ENCODE measurements at regions not wholly inside any gene's neighbourhood (a gene's known extent, or its start where the extent isn't known, plus 50 kb on each side); places are given as distances from the start of the nearest gene placed in this dataset.

DNA sequence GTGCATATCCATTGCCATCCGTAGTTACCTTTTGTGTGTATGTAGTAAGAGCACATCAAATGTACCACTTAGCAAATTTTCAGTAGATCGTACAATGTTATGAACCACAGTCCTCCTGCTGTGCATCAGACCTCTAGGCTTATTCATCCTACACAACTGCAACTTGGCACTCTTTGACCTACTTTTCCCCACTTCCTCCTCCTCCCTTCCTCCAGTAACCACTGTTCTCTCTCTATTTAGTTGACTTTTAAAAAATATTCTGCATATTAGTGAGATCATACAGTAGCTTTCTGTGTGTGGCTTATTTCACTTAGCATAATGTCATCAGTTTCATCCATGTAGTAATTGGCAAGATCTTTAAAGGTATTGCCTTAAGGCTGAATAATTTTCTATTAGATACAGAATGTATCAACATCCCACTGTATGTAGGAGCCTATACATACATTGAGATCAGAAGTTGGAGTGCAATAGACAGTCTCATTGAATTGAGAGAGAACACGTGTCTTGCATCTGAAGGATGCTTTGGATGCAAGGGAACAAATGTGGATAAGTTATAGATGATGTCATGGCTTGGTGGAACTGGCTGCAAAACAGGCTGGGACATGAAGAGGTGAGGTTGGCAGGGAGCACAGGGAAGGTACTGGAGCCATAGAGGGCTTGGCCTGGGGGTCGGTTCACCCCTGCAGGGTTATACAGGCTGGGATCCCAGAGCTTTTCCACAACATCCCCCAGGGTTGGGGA lies 83.0 kb upstream of the FAM180A start:
- ChIA-PET CTCF (no interaction called here), POLR2A (no interaction called here)

DNA sequence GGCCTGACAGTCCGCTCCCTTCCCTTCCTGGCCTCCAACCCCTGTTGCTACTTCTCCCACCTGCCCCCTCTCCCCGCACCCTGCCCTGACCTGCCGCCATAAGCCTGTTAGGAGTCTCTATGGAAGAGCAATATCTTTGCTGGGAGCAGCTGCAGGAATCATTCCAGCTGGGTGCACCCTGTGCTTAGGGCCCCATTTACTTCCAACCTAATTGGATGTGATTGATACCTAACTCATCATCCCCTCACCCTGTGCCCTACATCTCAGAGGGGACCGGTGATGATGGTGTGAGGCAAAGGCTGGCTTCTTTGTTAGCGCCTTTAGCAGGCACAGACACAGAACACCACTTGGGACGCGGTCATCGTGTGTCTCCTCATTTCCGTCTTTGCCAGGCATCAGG lies 80.0 kb upstream of the FAM180A start:
- POLR2A ChIA-PET, result interaction anchor here (0.7 kb wide), 1 partner anchor 14 kb away, joined by 4 read pairs; no protein-coding TSS in a partner anchor
- CTCF ChIA-PET, result no interaction called here

DNA sequence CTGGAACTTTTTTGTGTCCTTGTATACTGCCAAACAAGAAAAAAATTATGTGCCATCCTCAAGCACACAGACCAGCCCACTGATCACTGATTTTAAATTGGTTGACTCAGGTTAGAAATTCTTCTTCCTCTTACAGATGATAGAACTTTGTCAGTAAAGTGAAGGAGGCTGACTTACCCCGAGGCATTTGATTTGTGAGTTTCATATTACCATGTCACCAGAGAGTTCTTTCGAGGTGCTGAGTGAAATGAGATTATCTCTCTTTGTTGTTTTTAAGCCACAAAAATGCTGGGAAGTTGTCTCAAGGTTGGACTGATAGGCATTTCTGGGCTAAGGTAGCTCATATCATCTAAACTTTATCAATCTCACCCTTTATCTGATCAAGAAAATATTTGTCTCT lies 78.8 kb upstream of the FAM180A start:
- POLR2A ChIA-PET, result no interaction called here

DNA sequence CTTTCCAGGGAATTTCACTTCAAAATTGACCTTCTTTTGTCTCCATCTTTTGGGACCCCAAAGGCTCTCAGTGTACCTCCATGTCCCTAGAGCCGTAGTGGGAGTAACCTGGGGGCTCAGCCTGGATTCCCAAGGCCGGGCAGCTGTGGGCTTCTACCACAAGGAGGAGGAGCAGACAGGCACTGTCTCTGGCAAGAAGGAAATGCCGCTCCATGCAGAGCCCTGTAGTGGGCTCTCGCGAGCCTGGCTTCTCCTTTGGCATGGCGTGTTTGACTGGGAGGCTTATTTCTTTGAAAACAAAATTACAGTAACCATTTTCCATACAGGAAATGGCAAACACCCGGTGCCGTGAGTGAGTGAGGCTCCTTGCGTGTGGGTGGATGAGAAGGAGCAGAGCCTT lies 76.8 kb upstream of the FAM180A start:
- CTCF ChIA-PET, result no interaction called here
- POLR2A ChIA-PET, result no interaction called here

More for the DNA sequence above, 78.8 kb upstream of the FAM180A start:
- CTCF ChIA-PET, result no interaction called here

DNA sequence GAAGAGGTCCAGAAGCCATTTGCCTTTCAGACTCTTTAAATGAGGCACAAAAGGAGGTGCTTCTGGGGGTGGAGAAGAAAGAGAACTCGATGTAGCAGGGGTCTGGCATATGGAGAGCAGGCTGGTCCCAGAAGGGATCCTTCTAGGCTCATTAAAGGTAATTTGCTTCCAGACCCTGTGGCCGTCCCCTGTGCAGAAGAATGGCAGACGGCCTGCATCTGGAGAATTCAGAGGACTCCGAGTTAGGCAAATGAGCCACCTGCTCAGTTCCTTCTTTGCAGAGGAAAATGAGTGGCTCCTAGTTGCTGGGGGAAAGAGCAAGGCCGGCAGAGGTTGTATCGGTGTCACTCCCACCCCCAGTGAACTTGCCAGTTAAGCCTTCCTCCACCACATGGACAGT lies 73.8 kb upstream of the FAM180A start:
- CTCF ChIA-PET, result no interaction called here

DNA sequence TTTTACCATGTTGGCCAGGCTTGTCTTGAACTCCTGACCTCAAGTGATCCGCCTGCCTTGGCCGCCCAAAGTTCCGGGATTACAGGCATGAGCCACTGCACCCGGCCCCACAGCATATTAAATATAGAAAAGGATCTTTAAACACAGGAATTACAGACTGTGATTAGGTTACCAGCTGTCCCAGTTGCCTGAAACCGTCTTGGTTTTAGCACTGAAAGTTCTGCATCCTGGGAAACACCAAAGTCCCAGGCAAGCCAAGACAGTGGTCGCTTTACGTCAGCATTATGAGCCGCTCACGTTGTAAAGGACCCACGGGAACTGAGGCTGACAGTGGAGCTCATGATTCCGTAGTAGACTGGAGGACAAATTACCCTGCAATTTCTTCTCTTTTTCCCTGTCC lies 69.0 kb upstream of the FAM180A start:
- CTCF ChIA-PET, result no interaction called here
- POLR2A ChIA-PET, result no interaction called here

More for the DNA sequence above, 73.8 kb upstream of the FAM180A start:
- POLR2A ChIA-PET, result no interaction called here

DNA sequence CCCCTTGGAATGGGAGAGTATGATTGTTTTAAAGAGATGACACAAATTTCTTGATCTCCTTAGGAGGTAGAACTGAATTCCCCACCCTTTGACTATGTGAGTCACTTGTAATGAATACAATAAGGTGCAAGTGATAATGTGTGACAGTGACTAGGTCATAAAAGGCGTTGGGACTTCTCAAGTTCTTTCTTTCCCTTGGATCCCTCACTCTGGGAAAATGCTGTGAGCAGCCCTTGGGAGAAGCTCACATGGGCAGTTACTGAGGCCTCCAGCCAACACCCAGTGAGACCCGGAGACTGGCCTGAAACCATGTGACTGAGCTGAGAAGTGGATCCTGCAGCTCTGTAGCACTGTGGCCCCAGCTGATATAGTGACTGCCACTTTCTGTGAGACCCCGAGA lies 66.4 kb upstream of the FAM180A start:
- CTCF ChIA-PET, result no interaction called here
- POLR2A ChIA-PET, result no interaction called here

DNA sequence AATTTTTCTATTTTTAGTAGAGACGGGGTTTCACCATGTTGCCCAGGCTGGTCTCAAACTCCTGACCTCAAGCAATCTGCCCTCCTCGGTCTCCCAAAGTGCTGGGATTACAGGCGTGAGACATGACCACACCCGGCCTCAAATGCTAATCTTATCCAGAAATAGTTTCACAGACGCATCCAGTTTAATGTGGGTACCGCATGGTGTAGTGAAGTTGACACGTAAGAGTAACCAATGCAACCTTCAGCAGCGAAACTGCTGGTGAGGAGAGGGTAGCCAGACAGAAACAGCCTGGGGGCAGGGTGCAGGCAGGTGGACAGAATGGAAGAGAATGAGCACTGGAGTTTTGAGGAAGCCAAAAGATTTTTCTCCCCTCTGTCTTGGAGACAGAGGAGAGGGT lies 63.5 kb upstream of the FAM180A start:
- CTCF ChIA-PET, result no interaction called here
- POLR2A ChIA-PET, result no interaction called here

DNA sequence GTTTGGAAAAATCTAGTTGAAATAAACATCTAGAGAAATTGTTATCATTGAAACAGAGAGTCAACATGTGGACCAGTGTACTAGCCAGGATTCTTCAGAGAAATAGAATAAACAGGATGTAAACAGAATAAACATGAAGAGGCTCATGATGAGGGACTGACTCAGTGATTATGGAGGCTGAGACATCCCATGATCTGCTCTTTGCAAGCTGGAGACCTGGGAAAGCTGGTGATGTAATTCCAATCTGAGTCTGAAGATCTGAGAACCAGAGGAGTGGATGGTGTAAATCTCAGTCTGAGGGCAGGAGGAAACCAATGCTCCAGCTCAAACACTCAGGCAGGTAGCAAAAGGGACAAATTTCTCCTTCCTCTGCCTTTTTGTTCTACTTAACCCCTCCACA lies 62.9 kb upstream of the FAM180A start:
- CTCF ChIA-PET, result no interaction called here
- POLR2A ChIA-PET, result no interaction called here

DNA sequence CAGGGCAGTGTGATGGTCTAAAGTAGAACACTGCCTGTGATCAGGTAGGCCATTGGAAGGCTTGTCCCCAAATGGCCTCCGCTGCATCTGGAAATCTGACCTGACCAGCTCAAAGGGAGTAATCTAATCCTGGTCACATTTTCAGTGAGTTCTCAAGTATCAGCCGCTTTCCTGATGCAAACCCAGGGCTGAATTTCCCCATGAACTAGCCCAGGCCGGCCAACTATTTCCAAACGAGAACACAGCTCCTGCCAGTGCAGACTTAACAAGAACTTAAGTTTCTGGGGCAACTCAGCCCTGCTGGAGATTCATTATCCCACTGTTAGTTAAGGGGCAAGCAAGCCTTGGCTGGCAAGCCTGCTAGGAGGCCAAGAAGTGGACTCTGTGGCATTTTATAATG lies 59.6 kb upstream of the FAM180A start:
- POLR2A ChIA-PET, result no interaction called here
- CTCF ChIA-PET, result no interaction called here

DNA sequence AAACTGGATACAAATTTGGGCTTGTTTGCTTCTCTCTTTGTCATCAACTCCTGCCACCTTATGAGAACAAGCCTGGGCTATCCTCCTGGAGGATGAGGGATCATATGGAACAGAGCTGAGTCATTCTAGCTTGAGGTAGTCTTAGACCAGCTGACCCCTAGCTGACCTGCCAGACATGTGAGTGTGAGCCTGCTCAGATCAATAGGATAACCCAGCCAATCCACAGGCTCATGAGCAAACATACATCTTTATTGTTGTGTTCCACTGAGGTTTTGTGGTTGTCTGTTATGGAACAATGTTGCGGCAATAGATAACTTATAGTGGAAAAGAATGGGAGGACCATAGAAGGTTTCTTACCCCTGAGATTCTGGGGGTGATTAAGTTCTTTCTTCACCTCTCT lies 54.5 kb upstream of the FAM180A start:
- CTCF ChIA-PET, result no interaction called here
- POLR2A ChIA-PET, result no interaction called here

DNA sequence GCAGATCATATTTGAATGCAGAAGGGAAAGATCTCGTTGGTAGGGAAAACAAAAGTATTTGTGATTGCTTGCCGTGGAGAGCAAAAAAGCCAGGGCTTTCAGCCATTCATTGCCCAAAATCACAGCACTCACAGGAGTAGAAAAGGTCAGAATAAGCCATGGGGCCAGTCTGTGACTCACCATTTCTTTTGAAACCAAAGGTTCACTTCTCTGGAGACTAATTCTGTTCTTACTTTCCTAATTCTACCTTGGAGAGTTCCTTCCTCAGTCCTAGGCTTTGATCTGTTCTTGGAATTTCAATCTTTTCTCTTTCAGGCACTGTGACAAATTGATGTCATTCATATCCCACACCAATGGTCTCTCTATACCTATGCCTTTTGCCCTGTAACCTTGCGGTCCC lies 54.1 kb upstream of the FAM180A start:
- POLR2A ChIA-PET, result no interaction called here
- CTCF ChIA-PET, result no interaction called here

DNA sequence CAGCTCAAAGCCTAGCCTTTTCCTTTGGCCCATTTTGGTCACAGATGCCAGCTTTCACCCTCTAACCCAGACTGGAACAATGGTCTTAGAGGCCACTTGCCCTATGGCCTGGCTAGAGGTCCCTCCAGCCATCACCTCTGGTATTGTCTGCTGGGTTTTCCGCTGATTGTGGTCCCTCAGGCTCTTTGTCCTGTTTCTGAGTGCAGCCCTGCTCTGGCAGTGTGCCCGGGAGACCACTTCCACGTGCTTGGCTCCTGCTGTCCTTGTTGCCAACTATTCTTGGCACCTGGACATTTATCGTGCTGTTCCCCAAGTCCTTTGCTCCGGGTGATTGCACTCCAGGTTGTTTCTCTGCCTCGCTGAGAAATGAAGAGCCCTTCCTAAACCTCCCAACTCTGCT lies 53.3 kb upstream of the FAM180A start:
- ChIA-PET CTCF (interaction anchor here (1.2 to 1.5 kb wide), 6 partner anchors 200 to 224 kb away, joined by 3 to 7 read pairs (median 4); no protein-coding TSS in a partner anchor), POLR2A (no interaction called here)

DNA sequence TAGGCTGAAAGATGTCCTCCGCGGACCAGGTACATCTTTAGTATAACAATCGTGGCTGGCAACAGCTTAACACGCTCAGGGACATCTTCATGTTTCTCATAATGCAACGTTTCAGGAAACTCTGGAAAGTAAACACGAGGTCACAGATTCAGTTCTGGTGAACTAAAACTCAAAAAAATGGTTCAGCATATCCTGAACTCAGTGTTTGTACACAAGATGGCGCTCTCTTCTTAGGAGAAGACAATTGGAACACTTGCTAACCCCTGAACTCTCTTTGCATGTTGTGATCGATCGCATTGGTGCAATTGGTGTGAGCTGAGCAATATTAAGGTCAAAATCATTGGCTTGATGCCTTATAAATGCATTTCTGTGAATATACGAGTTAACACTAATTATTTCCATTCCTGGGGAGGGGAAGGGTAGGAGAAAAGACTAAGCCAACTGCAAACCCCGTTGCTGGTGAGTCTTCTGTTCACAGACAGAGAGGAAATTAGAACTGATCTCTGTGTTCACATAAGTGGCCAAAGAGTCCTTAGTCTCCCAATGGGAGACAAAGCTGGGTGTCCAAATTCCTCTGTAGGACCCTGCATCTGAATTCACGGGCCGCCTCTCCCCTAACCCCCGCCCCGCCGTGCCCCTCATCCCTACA lies 52.6 kb upstream of the FAM180A start:
- POLR2A ChIA-PET, result no interaction called here
- CTCF ChIA-PET, result interaction anchor here (0.6 to 1.5 kb wide), 11 partner anchors 193 to 528 kb away, joined by 3 to 7 read pairs (median 3); no protein-coding TSS in a partner anchor

DNA sequence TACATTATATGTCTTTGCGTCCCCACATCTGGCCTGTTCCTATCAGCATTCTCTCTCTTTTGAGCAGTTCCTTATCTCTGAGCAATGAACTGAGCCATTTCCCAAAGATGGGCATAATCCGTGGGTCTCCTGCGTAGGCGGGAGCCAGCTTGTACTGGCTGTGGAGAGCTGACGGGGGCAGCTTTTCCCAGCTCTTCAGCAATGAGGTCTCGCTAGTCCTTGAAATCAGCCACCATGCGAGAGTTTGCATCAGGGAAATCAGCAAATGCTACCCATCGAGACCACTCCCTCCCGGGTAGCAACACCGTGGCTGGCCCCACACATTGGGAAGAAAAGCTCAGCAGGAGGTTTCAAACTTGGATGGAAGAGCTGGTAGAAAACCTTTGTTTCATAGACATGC lies 51.9 kb upstream of the FAM180A start:
- POLR2A ChIA-PET, result no interaction called here
- CTCF ChIA-PET, result interaction anchor here (0.6 to 1.5 kb wide), 11 partner anchors 194 to 529 kb away, joined by 3 to 7 read pairs (median 3); no protein-coding TSS in a partner anchor

DNA sequence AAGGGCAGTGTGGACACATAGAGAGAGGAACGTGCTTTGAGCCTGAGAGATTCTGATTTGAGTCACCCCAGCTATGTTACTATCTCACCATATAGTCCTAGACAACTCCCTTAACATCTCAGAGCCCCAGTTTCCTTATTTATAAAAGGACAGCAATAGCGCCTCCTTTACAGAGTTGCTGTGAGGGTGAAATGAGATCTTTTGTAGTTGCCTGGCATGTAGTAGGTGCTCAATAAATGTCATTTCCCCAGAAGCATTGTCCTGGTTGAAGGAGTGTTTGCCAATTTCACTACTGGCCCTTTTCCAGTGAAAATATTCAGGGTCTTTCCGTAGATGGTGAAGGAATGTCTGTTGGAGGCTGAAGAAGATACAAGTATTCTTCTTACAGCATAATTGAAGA lies 51.3 kb upstream of the FAM180A start:
- ChIA-PET POLR2A (no interaction called here), CTCF (no interaction called here)

Measured in activated CD8-positive, alpha-beta memory T cell treated with anti-CD3 and anti-CD28 coated beads for 36 hours (primary cell).